ENCODE measurements at regions not wholly inside any gene's neighbourhood (a gene's known extent, or its start where the extent isn't known, plus 50 kb on each side); places are given as distances from the start of the nearest gene placed in this dataset.

DNA sequence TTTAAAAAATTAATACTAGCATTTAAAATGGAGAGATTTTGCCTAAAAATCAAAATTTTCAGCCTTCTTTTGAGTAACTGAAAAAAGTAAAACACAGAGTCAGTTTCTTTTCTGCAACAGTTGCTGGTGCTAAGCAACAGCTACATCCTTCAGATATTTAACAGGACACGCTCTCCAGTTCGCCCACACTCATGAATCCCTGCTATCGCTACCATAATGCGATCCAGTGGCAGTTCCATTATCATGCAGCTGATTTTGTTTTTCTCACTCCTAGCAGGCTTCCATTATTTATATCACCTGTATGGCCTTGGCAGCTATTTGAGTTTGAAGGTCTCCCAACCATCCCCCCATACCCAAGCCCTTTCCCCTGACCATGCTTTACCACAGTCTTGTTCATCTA is 93.1 kb upstream of the NCKAP5 start:
- H3K27ac ChIP-seq (ENCODE audit: extremely low read depth, low read depth, low read length): no peak overlapping the region
- no peak for FAIRE-seq
- intact Hi-C loops (cut with micrococcal nuclease): no loop called here
- H3K9me3 ChIP-seq (replicated peaks; ENCODE audit: control insufficient read depth, insufficient read depth, low read depth, low read length): no peaks in the 10 kb centered on the region
- H3K79me2 ChIP-seq (ENCODE audit: control insufficient read depth, insufficient read depth, low read length): no peaks in the 10 kb centered on the region
- no peak for ATAC-seq
- 0% methylated on average over 4 of the region's 4 CpGs for WGBS (ENCODE audit: insufficient coverage, low coverage, missing lambda C conversion rate)
- no peak for DNase-seq (ENCODE audit: extremely low read depth in 1 of 4, low spot score in 3 of 4)
- H3K4me2 ChIP-seq (ENCODE audit: insufficient read depth, low read length): no peak overlapping the region
- no peaks in the 10 kb centered on the region for H3K27me3 ChIP-seq (ENCODE audit: control insufficient read depth in 2 of 2, insufficient read depth in 2 of 2, low read length in 2 of 2)
- no peaks in the 10 kb centered on the region for H3K36me3 ChIP-seq (ENCODE audit: control insufficient read depth, insufficient read depth, low read length)
- no peaks in the 10 kb centered on the region for H4K20me1 ChIP-seq (replicated peaks; ENCODE audit: control insufficient read depth, insufficient read depth, low read length)
- H2AFZ ChIP-seq (ENCODE audit: low read depth, low read length): no peak overlapping the region
- CTCF ChIA-PET (ENCODE audit: low intra/inter-chr PET ratio): no interaction called here
- no peaks in the 10 kb centered on the region for H3K4me1 ChIP-seq (replicated peaks in 1 of 2; ENCODE audit: control insufficient read depth in 2 of 2, insufficient read depth in 2 of 2, low read length in 2 of 2)
- no peak overlapping the region for H3K4me3 ChIP-seq
- BruUV-seq (replicated peaks): no TSS peak
- POLR2A ChIA-PET: no interaction called here
- no peaks in the 10 kb centered on the region for H3K9me1 ChIP-seq (ENCODE audit: control insufficient read depth, insufficient read depth, low read length)
- H3K9ac ChIP-seq (ENCODE audit: insufficient read depth in 1 of 2, low read depth in 2 of 2, low read length in 2 of 2): no peak overlapping the region
- in situ Hi-C loops (cut with MboI): no loop called here
- TF ChIP-seq SFPQ (IDR thresholded peaks at IDR 0.05; ENCODE audit: low read depth, low read length) (no peak), MED1 (CRISPR knock-in tag; IDR thresholded peaks at IDR 0.05; ENCODE audit: borderline replicate concordance) (no peak), ZNF639 (CRISPR knock-in tag; conservative IDR thresholded peaks at IDR 0.05 in 1 of 2, IDR thresholded peaks at IDR 0.05 in 1 of 2) (no peak), ZNF592 (IDR thresholded peaks at IDR 0.05) (no peak), ESRRA (IDR thresholded peaks at IDR 0.05; ENCODE audit: borderline replicate concordance, low read depth) (no peak), NR1H2 (CRISPR knock-in tag; IDR thresholded peaks at IDR 0.05) (no peak)
